Activated gamma-delta T cell (primary cell): ENCODE measurements at regions not wholly inside any gene's neighbourhood (a gene's known extent, or its start where the extent isn't known, plus 50 kb on each side); places are given as distances from the start of the nearest gene placed in this dataset.
"Not testable (repeated sequence)": the region's sequence is repeated elsewhere in the genome, so short reads cannot be mapped to it uniquely, and the experiment has no call there.

Experiments used
- DNase-seq: peaks from one replicate; lab custom pipeline; 2025; lab: John Stamatoyannopoulos, UW

DNA sequence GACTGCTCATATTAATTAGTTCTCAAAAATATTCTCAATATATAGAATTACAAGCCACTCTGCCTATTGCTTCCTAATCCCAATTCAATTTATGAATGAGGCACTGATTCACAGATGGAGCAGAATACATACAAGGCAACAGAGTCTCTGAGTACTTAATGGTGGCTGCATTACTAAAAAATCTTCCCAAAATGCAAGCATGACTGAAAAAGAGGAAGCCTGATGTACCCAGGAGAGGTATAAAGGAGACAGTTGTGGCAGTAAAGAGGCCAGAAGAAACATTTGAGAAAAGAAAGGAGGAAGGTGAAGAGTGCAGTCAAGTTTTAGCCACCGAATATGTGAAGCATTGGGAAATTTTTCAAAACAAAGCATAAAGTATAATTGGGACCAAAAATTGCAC lies 163.2 kb upstream of the INTU start:
- DNase-seq = no peak

DNA sequence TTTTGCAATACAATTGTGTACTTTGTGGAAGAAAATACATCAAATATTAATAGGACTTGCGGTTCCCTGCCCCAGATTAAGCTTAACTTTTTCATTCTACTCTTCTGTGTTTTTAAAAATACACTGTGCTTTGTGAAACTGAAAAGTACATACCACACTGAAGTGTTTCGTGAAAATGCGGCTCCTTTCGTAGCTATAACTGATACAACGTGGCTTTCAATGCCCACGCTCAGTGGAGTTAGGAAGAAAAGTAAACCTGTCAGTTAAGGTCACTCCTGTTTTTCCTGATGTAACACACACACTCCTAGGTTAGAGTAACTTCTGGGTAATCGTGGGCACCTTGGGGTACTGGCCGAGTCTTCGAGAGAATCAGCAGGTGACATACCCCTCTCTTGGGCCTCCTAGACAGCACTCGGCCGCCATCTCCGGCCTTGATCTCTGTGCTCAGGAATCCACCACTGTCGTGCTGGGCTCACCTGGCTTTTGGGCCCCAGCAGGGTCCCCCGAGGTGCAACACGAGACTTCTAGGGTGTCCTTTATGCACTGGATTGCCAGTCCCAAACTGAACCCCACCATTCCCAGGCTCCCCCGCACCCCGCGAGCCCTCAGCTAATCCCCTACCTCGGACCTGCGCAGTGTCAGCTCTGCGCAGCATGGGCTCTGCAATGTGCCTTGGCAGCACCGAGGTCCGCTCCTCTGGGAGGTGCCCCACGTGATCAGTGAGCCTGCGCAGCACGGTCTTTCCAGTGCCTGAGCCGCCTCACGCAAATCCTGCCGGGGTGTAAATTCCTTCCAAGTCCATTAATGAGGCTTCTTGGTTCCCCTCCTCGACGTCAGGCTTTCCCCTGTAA lies 162.6 kb upstream of the INTU start:
- DNase-seq = peak; percentile 3

DNA sequence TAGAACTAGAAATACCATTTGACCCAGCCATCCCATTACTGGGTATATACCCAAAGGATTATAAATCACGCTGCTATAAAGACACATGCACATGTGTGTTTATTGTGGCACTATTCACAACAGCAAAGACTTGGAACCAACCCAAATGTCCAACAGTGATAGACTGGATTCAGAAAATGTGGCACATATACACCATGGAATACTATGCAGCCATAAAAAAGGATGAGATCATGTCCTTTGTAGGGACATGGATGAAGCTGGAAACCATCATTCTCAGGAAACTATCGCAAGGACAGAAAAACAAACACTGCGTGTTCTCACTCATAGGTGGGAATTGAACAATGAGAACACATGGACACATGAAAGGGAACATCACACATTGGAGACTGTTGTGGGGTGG lies 154.5 kb upstream of the INTU start:
- DNase-seq = not testable (repeated sequence)

DNA sequence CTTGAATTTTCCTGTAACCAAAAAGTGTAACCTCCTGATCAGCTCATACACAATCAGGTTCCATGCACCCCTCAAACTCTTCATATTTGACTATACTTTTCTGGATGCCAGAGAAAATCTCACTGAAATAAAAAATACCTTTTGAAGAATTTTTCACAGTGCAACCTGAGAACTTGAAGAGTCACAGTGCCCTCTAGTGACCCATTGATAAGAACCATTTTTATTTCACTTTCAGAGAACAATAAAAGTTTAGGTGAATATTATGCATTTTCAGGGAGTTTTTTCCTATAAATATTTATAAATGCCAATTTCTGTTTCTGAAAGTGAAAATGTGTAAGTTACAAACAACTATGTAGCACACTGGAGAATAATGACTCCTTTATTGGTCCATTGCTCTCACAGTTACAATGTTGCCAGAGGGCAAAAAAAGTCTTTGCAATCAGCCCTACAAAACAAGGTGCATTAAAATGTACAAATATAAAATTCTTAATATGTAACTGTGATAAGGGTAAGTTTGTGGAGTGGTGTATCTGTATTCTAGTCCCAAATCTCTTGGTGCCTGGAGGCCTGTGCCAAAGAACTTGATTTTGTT lies 153.6 kb upstream of the INTU start:
- DNase-seq = no peak

DNA sequence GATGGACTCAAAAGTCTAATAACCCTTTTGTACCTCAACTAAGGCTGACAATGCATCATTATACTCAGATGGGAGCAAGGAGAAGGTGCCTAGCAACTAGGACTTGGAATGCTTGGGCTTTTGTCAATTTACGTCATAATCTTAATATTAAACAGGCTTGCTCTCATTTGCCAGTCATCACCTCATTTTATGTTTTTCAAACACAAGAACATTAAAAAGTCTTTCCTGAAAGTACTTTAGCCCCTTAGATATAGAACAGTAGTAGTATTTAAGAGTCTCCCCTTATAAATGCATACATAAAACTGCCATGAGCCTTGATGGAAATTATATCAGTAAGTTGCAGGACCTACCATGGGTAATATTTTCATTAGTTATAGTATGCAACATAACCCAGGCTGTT lies 150.7 kb upstream of the INTU start:
- no peak for DNase-seq

DNA sequence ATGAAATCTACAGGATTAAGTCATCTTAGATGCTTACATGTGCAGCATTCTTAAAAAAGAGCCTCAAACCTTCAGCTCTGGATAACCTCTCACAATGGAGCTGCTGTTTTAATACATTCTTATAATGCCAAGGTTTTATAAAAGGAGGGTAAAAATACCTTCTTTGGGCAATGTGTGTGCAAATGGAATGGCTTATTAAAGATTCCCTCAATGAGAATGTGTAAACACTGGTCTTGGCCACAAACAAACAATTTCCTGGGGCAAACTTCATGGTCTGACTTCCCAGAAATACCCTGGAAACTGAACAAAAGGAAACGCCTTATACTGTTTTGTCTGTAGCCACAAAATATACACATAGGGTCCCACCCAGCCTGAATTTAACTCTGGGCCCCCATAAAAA lies 148.6 kb upstream of the INTU start:
- DNase-seq = no peak

DNA sequence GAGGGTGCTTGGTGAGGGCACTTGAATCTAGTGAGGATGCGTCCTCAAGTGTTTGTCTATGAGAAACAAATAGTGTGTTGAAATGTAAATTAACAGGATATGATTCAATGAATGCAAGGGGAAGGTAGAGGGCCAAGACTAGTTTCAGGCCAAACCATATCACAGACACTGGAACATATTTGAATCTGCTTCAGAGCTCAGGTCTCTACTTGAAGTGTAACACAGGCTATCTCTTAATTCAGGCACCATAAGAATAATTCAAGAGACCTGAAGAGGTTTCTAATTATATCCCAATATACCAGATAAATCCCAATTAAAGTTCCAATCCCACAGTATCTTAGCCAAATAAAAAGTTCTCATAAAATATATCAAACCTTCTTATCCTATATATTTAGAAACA lies 146.5 kb upstream of the INTU start:
- DNase-seq = no peak

DNA sequence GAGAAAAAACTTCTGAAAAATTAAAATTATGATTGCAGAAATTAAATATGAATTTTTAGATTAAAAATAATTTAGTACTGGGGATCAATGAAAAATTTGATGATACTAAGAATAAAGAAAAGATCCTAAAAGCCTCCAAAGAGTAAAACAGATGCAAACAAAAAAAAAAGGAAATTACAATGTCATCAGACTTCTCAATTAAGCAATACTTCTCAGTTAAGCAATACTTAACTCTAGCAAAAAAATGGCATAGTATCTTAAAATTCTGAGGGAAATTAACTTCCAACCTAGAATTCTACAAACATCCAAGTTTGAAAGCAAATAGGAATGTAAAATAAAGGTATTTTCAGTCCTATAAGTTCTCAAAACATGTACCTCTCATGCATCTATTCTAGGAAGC lies 141.2 kb upstream of the INTU start:
- DNase-seq = no peak

DNA sequence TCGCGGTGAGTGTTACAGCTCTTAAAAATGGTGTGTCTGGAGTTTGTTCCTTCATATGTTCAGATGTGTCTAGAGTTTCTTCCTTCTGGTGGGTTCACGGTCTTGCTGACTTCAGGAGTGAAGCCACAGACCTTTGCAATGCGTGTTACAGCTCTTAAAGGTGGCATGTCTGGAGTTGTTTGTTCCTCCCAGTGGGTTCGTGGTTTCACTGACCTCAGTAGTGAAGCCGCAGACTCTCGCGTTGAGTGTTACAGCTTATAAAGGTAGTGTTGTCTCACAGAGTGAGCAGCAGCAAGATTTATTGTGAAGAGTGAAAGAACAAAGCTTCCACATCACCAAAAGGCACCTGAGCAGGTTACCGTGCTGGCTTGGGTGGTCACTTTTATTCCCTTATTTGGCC lies 135.9 kb upstream of the INTU start:
- not testable (repeated sequence) for DNase-seq

DNA sequence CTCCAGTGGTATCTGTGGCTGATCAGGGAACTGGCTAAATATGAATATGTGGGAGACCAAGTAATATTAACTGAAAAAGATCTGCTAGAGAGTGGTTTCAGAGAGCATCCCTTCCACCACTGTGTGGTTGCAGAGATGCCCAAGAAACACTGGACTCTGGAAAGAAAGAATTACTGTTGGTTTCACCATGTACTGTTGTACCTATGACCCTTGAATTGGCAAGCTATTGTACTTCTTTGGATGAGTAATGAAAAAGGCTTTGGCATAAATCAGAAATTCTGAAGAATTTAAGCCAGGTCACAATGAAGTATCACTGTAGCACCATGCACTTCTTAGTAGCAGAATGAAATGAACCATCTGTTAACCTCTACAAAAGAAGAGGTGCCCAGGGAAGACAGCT lies 134.4 kb upstream of the INTU start:
- DNase-seq = no peak

DNA sequence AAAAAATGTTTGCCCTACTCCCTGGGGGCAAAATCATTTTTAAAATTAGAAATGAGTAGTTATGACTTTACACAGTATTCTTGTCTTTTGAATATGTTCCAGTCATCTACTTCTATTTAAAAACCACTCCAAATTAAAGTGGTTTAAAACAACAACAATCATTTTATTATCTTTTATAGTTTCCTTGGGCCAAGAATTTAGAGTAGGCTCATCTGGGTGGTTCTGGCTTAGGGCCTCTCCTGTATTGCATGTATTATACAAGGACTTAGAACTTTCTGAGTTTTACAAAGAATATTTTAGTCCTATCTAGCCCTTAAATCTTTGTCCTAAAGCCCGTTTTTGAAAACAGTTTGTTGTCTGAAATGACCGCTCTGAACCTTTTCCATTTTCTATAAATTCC lies 132.5 kb upstream of the INTU start:
- no peak for DNase-seq

DNA sequence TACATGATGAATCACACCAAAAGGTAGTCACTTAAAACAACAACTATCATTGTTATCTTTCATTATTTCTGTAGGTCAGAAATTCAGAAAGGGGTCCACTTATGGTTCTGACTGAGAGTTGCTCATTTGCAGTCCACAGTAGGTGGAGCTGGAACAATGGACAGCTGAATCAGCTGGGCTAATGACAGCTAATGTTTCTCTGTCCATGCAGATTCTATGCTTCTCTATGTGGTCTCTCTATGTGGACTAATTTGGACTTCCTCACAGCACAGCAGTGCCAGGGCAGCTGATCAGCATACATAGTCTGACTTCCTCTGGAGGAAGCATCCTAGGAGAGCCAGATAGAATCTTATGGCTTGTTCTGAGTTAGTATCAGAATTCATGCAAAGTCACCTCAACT lies 131.7 kb upstream of the INTU start:
- no peak for DNase-seq

DNA sequence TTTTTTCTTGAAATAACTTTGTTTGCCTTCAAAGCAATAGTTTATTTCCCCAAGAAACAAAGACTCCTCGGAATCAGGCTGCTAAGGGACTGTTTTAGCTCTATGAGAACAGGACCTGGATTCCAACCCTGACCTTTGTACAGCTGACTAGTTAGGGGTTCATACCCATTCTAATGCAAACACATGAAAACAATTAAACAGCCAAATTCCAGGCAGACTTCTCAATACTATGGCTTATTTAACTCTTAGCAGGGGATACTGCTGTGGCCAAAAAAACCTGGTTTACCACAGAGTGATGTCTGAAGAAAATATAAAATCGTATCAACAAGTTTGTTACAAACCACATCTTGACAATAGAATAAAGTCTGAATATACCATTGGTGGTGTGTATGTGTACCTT lies 129.6 kb upstream of the INTU start:
- DNase-seq = no peak

DNA sequence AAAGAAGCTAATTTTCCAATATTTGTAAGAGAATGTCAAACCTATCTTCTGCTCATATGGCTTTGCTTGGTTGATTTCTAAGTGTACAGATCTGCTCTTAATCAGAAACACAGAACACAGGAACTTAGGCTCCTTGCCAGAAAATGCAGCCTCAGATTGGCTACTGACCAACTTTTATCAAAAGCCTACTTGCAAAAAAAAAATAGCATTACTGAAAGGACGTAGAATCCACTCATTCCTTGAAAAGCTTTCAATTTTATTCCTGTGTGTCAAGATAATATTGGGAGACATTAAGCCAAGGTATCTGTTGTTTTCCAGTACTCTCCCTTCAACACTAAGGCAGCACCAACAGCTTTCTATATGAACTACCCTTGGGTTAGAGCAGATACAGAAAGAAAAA lies 127.6 kb upstream of the INTU start:
- DNase-seq = no peak

DNA sequence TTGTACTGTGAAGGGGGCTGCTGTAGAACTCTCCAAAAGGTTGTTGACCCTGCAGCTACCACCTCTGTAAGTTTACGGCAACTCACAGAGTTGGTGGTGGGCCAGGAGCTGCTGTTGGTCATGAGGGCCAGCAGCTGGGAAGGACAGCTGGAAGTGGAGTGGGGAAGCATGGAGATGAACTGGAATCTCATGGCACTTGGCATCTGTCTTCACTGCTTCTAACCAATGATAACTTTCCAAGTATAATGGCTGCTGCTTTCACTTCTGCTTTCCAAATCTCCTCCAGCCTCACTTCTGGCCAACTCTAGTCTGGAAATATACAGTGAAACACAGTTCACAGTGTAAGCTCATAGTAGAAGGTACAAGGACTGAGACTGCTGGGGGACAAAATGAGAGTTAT lies 126.5 kb upstream of the INTU start:
- DNase-seq = no peak

DNA sequence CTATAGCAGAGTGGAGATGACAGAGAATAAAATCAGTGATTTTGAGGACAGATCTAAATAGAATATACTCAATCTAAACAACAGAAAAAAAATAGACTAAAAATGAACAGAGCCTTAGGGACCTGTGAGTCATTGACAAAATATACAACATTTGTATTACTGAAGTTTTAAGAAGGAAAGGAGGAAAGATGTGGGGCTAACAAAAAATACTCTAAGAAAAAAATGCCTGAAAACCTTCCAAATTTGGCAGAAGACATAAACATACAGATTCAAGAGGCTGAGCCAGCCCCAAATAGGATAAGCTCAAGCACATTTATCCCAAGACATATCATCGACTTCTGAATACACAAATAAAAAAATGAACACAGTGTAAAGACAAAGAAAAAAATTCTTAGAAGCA lies 123.6 kb upstream of the INTU start:
- no peak for DNase-seq

DNA sequence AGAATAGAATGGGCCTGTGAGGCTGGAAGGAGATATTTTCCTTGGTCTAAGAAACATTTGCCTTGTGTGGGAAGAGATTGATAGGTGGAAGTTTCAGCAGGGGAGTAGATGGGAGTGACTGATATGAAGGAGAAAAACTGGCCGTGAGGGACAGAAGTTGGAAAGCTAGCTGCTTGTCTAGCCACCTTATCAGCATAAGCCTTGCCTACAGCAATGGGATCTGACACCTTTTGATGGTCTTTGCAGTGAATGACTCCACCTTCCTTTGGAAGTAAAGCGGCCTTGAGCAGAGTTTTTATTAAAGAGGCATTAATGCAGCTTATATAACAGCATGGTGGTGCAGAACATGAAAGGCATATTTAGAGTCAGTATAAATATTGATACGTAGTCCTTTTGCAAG lies 120.1 kb upstream of the INTU start:
- not testable (repeated sequence) for DNase-seq

DNA sequence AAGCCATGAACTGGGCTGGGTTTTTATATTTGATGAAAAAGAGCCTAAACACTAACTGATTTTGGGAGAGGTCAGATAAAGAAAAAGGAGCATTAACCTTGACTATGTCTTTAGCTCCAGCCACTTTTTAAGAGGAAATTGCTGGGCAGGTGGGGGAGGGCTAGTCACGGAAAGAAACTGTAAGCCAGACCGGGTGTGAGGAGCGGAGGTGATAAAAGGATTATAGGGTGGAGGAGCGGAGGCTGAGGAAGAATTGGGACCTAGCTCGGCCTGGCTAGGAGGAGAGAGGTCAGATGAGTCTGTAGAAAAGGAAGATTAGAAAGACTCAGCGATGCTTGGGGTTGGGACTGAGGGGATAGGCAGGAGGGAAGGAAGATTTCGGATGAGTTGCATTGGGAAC lies 117.5 kb upstream of the INTU start:
- DNase-seq = not testable (repeated sequence)

DNA sequence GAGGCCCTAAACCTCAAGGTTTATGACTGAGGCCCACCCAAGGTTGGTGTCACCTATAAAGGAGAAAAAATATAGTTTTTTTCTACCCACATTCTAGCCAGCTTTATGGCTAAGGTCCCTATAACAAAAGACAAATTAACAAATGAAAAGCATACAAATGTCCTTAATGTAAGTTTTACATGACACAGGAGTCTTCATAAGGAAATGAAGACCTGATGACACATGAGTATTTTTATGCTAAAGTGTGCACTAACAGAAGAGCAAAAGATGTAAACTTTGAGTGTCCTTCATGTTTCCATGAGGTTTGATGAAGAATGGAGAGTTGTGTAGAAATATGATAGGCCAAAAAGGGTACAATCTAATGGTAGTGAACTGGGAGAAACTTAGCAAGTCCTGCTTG lies 114.7 kb upstream of the INTU start:
- DNase-seq = no peak

DNA sequence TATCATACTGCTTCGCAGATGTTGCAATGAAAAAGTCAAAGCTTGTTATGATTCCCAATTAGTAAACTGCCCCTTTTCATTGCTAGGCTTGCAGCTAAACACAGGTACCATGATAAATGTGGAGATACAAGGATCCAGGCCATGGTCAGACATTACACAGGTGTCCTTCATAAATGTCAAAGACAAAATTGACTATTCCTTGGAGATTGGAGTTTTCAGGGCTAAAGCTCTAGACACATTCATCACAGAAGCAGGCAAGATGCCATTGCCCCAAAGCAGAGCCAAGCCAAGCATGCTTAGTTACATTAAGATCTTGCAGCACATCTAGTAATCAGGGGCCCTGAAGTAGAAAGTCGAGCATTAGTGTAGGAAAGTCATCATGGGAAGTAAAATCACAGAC lies 111.3 kb upstream of the INTU start:
- no peak for DNase-seq

DNA sequence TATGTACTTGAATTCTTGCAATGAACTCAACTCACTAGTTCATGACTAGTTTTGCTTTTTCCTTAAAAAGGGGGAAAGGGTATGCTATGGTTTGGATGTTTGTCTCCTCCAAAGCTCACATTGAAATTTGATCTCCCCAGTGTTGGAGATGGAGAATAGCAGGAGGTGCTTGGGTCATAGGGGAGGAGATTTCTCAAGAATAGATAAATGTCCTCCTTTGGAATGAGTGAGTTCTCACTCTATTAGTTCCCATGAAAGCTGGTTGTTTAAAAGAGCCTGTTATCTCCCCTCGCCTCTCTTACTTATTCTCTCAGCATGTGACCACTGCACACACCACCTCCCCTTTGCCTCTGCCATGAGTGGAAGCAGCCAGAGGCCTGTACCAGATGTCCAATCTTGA lies 109.4 kb upstream of the INTU start:
- DNase-seq = no peak

DNA sequence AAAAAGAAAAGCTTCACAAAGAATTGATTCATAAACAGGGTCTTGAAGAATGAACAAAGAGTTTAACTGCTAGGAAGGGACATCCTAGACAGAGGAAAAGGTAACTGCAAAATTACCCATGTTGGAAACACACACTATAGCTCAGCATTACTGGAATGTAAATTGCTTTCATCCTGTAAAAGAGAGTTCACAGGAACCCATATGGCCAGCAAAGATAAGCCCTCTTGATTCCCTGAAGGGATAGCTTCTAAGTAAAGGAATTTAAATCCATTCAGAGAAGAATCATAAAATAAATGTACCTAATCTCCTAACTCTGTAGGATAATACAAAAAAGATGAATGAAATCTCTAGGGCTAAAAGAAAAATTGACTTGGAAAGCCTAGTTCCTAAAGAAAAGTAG lies 107.1 kb upstream of the INTU start:
- no peak for DNase-seq

DNA sequence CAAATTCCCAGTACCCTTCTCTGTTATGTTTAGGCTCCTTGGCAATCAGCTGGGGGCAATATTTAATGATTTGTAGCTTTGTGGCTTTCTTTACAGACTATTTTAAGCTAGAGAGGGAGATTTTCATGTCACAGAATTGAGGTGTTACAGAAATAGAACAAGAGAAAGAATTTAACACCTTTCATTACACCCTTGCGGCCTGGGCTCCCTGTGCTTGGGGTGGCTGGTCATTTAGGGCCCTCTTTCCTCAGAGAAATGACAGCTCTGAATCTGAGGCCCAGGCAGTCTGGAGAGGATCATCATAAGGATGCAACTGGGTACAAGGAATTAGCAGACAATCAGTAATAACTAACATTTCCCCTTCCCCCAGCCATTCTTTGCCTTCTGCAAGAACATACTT lies 104.5 kb upstream of the INTU start:
- DNase-seq = no peak

DNA sequence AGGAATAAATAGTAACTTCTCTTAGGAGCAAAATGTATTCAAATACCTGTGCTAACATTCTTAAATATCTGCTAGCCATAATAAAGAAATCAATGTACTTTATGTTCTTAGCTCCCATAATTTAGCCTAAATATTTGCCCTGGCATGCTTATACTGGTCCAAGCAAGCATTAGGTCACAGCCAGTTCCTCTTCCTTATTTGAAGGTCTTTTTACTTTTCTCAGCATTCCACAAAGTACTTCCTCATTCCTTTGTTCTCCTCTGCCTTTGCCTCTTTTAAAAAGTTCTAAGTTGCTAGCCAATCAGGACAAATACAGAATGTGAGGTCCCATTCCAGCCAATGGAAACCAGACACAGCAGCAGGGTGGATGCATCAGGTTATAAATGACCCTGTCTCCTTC lies 102.9 kb upstream of the INTU start:
- DNase-seq = not testable (repeated sequence)
